ENCODE measurements at regions not wholly inside any gene's neighbourhood (a gene's known extent, or its start where the extent isn't known, plus 50 kb on each side); places are given as distances from the start of the nearest gene placed in this dataset.

- no peak for TF ChIP-seq CBX3 (IDR thresholded peaks at IDR 0.05; ENCODE audit: low read depth)
- TF ChIP-seq REST (IDR thresholded peaks at IDR 0.05; ENCODE audit: low read depth), result no peak
- TF ChIP-seq, protein P1, sequence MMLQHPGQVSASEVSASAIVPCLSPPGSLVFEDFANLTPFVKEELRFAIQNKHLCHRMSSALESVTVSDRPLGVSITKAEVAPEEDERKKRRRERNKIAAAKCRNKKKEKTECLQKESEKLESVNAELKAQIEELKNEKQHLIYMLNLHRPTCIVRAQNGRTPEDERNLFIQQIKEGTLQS (IDR thresholded peaks at IDR 0.05), result no peak
- no peak for TF ChIP-seq ELF1 (IDR thresholded peaks at IDR 0.05; ENCODE audit: borderline replicate concordance, low read depth)
- no peak for TF ChIP-seq CTCF (IDR thresholded peaks at IDR 0.05 in 2 of 3, conservative IDR thresholded peaks at IDR 0.05 in 1 of 3; ENCODE audit: borderline replicate concordance in 1 of 3, insufficient read depth in 1 of 3, low read depth in 2 of 3, low read length in 2 of 3)
- no peak for TF ChIP-seq ZBTB33 (IDR thresholded peaks at IDR 0.05; ENCODE audit: extremely low read depth, insufficient replicate concordance, low read length)
- TF ChIP-seq SP1 (IDR thresholded peaks at IDR 0.05; ENCODE audit: low read depth), result no peak
- TF ChIP-seq SRF (IDR thresholded peaks at IDR 0.05; ENCODE audit: low read depth), result no peak
- no peak for TF ChIP-seq FOSL1 (IDR thresholded peaks at IDR 0.05; ENCODE audit: low read depth)
- TF ChIP-seq EGR1 (IDR thresholded peaks at IDR 0.05; ENCODE audit: low read depth), result no peak
- TF ChIP-seq CEBPB (IDR thresholded peaks at IDR 0.05; ENCODE audit: low read depth), result no peak
- no peak for TF ChIP-seq POLR2AphosphoS5 (IDR thresholded peaks at IDR 0.05; ENCODE audit: low read depth, low read length)
- no peak for TF ChIP-seq EZH2 (IDR thresholded peaks at IDR 0.05)
- no peaks in the 10 kb centered on the region for H3K79me2 ChIP-seq (ENCODE audit: insufficient read depth, low read length)
- no peaks in the 10 kb centered on the region for H3K27me3 ChIP-seq (ENCODE audit: insufficient read depth, low read length)
- H3K4me1 ChIP-seq (ENCODE audit: control insufficient read depth in 1 of 2, insufficient read depth in 2 of 2, low read length in 2 of 2), result no peaks in the 10 kb centered on the region
- ChIA-PET POLR2A (no interaction called here), CTCF (no interaction called here), RAD21 (ENCODE audit: low non-redundant PET in 1 of 2, low total read pairs in 2 of 2, uncharacterized antibody in 2 of 2, unreplicated experiment in 2 of 2) (no interaction called here)
- no peak for ATAC-seq
- H3K9me3 ChIP-seq (ENCODE audit: control insufficient read depth in 1 of 2, insufficient read depth in 1 of 2, low read depth in 1 of 2, low read length in 2 of 2), result no peaks in the 10 kb centered on the region
- no peak overlapping the region for H3K9ac ChIP-seq (ENCODE audit: low read length)
- no peak overlapping the region for H2AFZ ChIP-seq (ENCODE audit: low read depth, low read length, poor library complexity, severe bottlenecking)
- intact Hi-C loops (cut with micrococcal nuclease), result no loop called here
- no peak overlapping the region for H3K4me2 ChIP-seq (ENCODE audit: low read length)
- H3K4me3 ChIP-seq (replicated peaks in 1 of 2; ENCODE audit: low read depth in 1 of 2, low read length in 2 of 2), result no peak overlapping the region
- no peaks in the 10 kb centered on the region for H3K9me2 ChIP-seq (ENCODE audit: insufficient read depth)
- DNase-seq (ENCODE audit: low read depth, low spot score), result no peak
- H3K36me3 ChIP-seq (ENCODE audit: control insufficient read depth in 1 of 2, insufficient read depth in 2 of 2, low read length in 2 of 2), result no peaks in the 10 kb centered on the region
- no TSS peak for BruUV-seq (replicated peaks)
- H3K27ac ChIP-seq (ENCODE audit: low read depth, low read length), result no peak overlapping the region
- H4K20me1 ChIP-seq (ENCODE audit: insufficient read depth), result no peaks in the 10 kb centered on the region
These were observed 209.9 kb upstream of the SLC35B3 start for GRCh38 chr6:8645212-8645611.
